HCT116 (cell line): ENCODE measurements at regions not wholly inside any gene's neighbourhood (a gene's known extent, or its start where the extent isn't known, plus 50 kb on each side); places are given as distances from the start of the nearest gene placed in this dataset.

Experiments used
- CEBPB ChIP-seq: IDR thresholded peaks from 2 replicates; pipeline ENCODE4 v1.6.1; 2012; ENCODE audit warnings: low read depth
- CTCF ChIP-seq, 3 experiments: fragments of 200-600 bp in 1 of 3; sonication (generic) in 1 of 3; IDR thresholded peaks in 2 of 3; conservative IDR thresholded peaks in 1 of 3; 2 replicates each; pipeline ENCODE4 v1.5.1; 2012 to 2017; ENCODE audit warnings: low read depth in 2 of 3, low read length in 2 of 3, antibody characterized with exemption in 1 of 3, borderline replicate concordance in 1 of 3, control low read depth in 1 of 3, mild to moderate bottlenecking in 1 of 3, mixed read lengths in 1 of 3, mixed run types in 1 of 3, moderate library complexity in 1 of 3; ENCODE audit not compliant: insufficient read depth in 1 of 3
- EGR1 ChIP-seq: IDR thresholded peaks from 2 replicates; pipeline ENCODE4 v1.6.1; 2012; ENCODE audit warnings: low read depth
- EZH2 ChIP-seq: fragments of 200-600 bp; sonication (generic); IDR thresholded peaks from 2 replicates; pipeline ENCODE4 v1.6.1; 2017; ENCODE audit warnings: antibody characterized with exemption, mixed run types
- POLR2A ChIP-seq: IDR thresholded peaks from 2 replicates; pipeline ENCODE4 v1.7.0; 2011; ENCODE audit warnings: borderline replicate concordance; ENCODE audit not compliant: insufficient read depth, insufficient read length; ENCODE audit errors: extremely low read depth
- POLR2AphosphoS5 ChIP-seq: IDR thresholded peaks from 2 replicates; pipeline ENCODE4 v1.6.1; 2011; ENCODE audit warnings: mild to moderate bottlenecking, low read depth, low read length, moderate library complexity
- RAD21 ChIP-seq: IDR thresholded peaks from 2 replicates; pipeline ENCODE4 v1.6.1; 2012; ENCODE audit warnings: low read depth, mild to moderate bottlenecking
- REST ChIP-seq: IDR thresholded peaks from 2 replicates; pipeline ENCODE4 v1.6.1; 2012; ENCODE audit warnings: low read depth
- SIN3A ChIP-seq: IDR thresholded peaks from 2 replicates; pipeline ENCODE4 v1.6.1; 2012; ENCODE audit warnings: low read depth
- SRF ChIP-seq: IDR thresholded peaks from 2 replicates; pipeline ENCODE4 v1.6.1; 2012; ENCODE audit warnings: low read depth
- YY1 ChIP-seq: IDR thresholded peaks from 2 replicates; pipeline ENCODE4 v1.6.1; 2011; ENCODE audit warnings: low read length, low read depth, moderate library complexity, mild to moderate bottlenecking; ENCODE audit not compliant: insufficient replicate concordance; ENCODE audit errors: extremely low read depth
- ZNF274 ChIP-seq: fragments of 200-500 bp; sonication (Bioruptor generic); IDR thresholded peaks from 2 replicates; pipeline ENCODE4 v1.6.1; 2014; ENCODE audit warnings: mild to moderate bottlenecking, low read depth, low read length, inconsistent platforms

GRCh38 chr14:97850886-97851285 lies 1053.7 kb downstream of the VRK1 start:
- TF ChIP-seq SIN3A: no peak
- TF ChIP-seq CTCF (IDR thresholded peaks at IDR 0.05 in 2 of 3, conservative IDR thresholded peaks at IDR 0.05 in 1 of 3; ENCODE audit: borderline replicate concordance in 1 of 3, insufficient read depth in 1 of 3, low read depth in 2 of 3, low read length in 2 of 3): no peak
- TF ChIP-seq CEBPB: no peak
- TF ChIP-seq EGR1: no peak
- TF ChIP-seq SRF: no peak
- TF ChIP-seq POLR2A: no peak
- no peak for TF ChIP-seq POLR2AphosphoS5
- TF ChIP-seq ZNF274: no peak
- no peak for TF ChIP-seq REST
- TF ChIP-seq YY1: no peak
- no peak for TF ChIP-seq EZH2
- no peak for TF ChIP-seq RAD21
